ENCODE measurements at regions not wholly inside any gene's neighbourhood (a gene's known extent, or its start where the extent isn't known, plus 50 kb on each side); places are given as distances from the start of the nearest gene placed in this dataset.

DNA sequence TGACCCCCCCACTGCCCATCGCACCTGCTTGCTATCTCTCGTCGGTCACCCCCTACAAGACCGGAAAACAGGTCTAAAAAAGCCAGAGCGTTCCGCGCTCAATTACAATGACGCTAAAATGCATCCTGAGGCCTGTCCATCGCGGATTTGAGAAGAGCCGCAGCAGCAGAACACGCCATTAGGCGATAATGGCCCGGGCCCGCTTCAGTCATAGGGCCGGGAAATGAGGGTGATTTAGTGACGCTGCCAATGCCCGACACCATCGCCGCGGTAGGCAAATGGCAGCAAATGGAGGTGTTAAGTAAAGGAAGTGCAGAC lies 64.1 kb upstream of the SSX2IP start:
- CTCF ChIA-PET (ENCODE audit: partially characterized antibody) = interaction anchor here (0.6 to 4.0 kb wide), 33 partner anchors 8 to 853 kb away, joined by 3 to 35 read pairs (median 7); partner anchors contain the start of gene PRKACB
- Mint-ChIP-seq H3K9me3 (no peaks in the 10 kb centered on the region), H3K4me3 (no peak overlapping the region), H3K36me3 (no peaks in the 10 kb centered on the region), H3K4me1 (peaks cover 5 to 14% (median 6%) of the 10 kb centered on the region in 4 donors), H3K27me3 (peaks cover 15 to 23% of the 10 kb centered on the region in 2 donors), H3K27ac (no peak overlapping the region)
- Histone ChIP-seq H3K4me3 (ENCODE audit: low read length in 2 of 2) (no peak overlapping the region), H3K4me1 (ENCODE audit: insufficient read depth, low read length) (no peaks in the 10 kb centered on the region), H3K27me3 (ENCODE audit: insufficient read depth, low read length) (no peaks in the 10 kb centered on the region), H3K27ac (ENCODE audit: low read depth, low read length) (no peak overlapping the region), H3K36me3 (ENCODE audit: insufficient read depth, low read length) (no peaks in the 10 kb centered on the region), H3K9me3 (ENCODE audit: control insufficient read depth in 1 of 2, low read length in 2 of 2) (no peaks in the 10 kb centered on the region)
- POLR2A ChIA-PET (ENCODE audit: partially characterized antibody) = interaction anchor here (1.5 kb wide), 1 partner anchor 312 kb away, joined by 7 read pairs; no protein-coding TSS in a partner anchor
- DNase-seq = no peak
- intact Hi-C loops (cut with micrococcal nuclease) = loop anchor here (5.0 kb wide), 1 partner anchor 183 kb away; no protein-coding TSS in a partner anchor

DNA sequence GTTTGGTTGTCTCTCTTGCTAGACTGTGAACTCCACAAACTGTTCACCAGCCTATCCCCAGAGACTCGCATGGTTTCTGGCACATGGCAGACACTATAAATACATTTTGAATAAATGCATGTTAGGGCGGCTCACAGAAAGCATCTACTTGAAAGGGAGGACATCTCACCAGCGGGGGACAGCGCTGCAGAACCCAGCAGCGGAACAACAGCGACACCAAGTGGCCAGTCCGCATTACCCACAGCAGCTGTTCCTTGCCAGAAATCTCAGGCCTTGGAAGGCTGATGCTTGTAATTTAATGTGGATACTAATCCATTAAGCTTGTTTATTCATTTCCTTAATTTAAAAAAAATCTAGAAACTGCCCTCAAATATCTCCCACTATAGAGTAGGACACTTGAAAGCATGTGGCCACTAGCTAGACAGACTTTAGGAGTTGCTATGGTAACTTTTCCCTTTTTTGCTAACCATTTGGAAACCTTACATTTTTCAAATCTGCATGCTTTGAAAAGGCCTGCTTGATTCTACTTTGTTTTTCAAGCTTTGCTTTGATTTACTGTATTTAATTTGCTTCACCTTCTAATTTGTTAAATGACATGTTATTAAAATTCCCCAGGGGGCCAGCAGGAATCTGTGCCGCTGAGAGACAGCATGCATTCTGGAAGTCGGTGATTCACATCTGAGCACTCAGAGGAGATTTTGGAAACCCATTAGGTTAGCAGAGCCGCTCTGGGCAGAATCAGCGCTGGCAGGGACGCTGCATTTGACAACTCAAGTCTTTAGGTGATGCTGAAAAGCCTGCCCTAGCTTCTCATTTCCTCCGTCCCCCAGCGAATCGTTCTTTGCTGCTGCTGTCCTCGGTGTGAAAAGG lies 63.5 kb upstream of the SSX2IP start:
- no peaks in the 10 kb centered on the region for H3K36me3 ChIP-seq (ENCODE audit: insufficient read depth, low read length)
- POLR2A ChIA-PET (ENCODE audit: partially characterized antibody) = interaction anchor here (1.5 kb wide), 1 partner anchor 311 kb away, joined by 7 read pairs; no protein-coding TSS in a partner anchor
- peaks cover 0 to 8% (median 4%) of the 10 kb centered on the region in 4 donors for H3K4me1 Mint-ChIP-seq
- H3K27me3 Mint-ChIP-seq = peaks cover 12 to 26% of the 10 kb centered on the region in 2 donors
- CTCF ChIA-PET (ENCODE audit: partially characterized antibody) = interaction anchor here (0.6 to 4.0 kb wide), 55 partner anchors 9 to 852 kb away, joined by 3 to 35 read pairs (median 4); partner anchors contain the start of gene PRKACB
- no peaks in the 10 kb centered on the region for H3K4me1 ChIP-seq (ENCODE audit: insufficient read depth, low read length)
- H3K27ac ChIP-seq (ENCODE audit: low read depth, low read length) = no peak overlapping the region
- no peaks in the 10 kb centered on the region for H3K9me3 Mint-ChIP-seq
- H3K36me3 Mint-ChIP-seq = no peaks in the 10 kb centered on the region
- no peaks in the 10 kb centered on the region for H3K27me3 ChIP-seq (ENCODE audit: insufficient read depth, low read length)
- H3K27ac Mint-ChIP-seq = peak overlapping the region in 1 of 7 donors; percentile 77
- no peaks in the 10 kb centered on the region for H3K9me3 ChIP-seq (ENCODE audit: control insufficient read depth in 1 of 2, low read length in 2 of 2)
- peak; percentile 61 to 70 (median 65) for DNase-seq
- intact Hi-C loops (cut with micrococcal nuclease) = loop anchor here (1.0 to 5.0 kb wide), 7 partner anchors 85 to 848 kb away; no protein-coding TSS in a partner anchor
- no peak overlapping the region for H3K4me3 ChIP-seq (ENCODE audit: low read length in 2 of 2)
- peak overlapping the region in 2 of 8 donors; percentile 0 to 17 for H3K4me3 Mint-ChIP-seq

- Mint-ChIP-seq H3K27me3 (peaks cover 8 to 27% of the 10 kb centered on the region in 2 donors), H3K4me1 (peaks cover 0 to 4% (median 3%) of the 10 kb centered on the region in 4 donors), H3K36me3 (no peaks in the 10 kb centered on the region), H3K9me3 (no peaks in the 10 kb centered on the region), H3K27ac (no peak overlapping the region), H3K4me3 (no peak overlapping the region)
- POLR2A ChIA-PET (ENCODE audit: partially characterized antibody) = no interaction called here
- intact Hi-C loops (cut with micrococcal nuclease) = loop anchor here (5.0 kb wide), 1 partner anchor 187 kb away; no protein-coding TSS in a partner anchor
- DNase-seq = no peak
- CTCF ChIA-PET (ENCODE audit: partially characterized antibody) = interaction anchor here (1.2 to 2.6 kb wide), 7 partner anchors 9 to 609 kb away, joined by 3 to 12 read pairs (median 5); no protein-coding TSS in a partner anchor
- no peaks in the 10 kb centered on the region for H3K27me3 ChIP-seq (ENCODE audit: insufficient read depth, low read length)
- H3K27ac ChIP-seq (ENCODE audit: low read depth, low read length) = no peak overlapping the region
- no peaks in the 10 kb centered on the region for H3K9me3 ChIP-seq (ENCODE audit: control insufficient read depth in 1 of 2, low read length in 2 of 2)
- no peak overlapping the region for H3K4me3 ChIP-seq (ENCODE audit: low read length in 2 of 2)
- H3K36me3 ChIP-seq (ENCODE audit: insufficient read depth, low read length) = no peaks in the 10 kb centered on the region
- no peaks in the 10 kb centered on the region for H3K4me1 ChIP-seq (ENCODE audit: insufficient read depth, low read length)
These were observed 60.0 kb upstream of the SSX2IP start for GRCh38 chr1:84750110-84750730.

- no peak overlapping the region for H3K27ac ChIP-seq (ENCODE audit: low read depth, low read length)
- Mint-ChIP-seq H3K9me3 (no peaks in the 10 kb centered on the region), H3K27me3 (peaks cover 8 to 27% of the 10 kb centered on the region in 2 donors), H3K36me3 (no peaks in the 10 kb centered on the region), H3K4me3 (no peak overlapping the region), H3K4me1 (peaks cover 0 to 4% (median 4%) of the 10 kb centered on the region in 4 donors), H3K27ac (peak overlapping the region in 1 of 7 donors; percentile 65)
- H3K9me3 ChIP-seq (ENCODE audit: control insufficient read depth in 1 of 2, low read length in 2 of 2) = no peaks in the 10 kb centered on the region
- ChIA-PET CTCF (ENCODE audit: partially characterized antibody) (interaction anchor here (0.6 to 2.6 kb wide), 5 partner anchors 9 to 840 kb away, joined by 3 to 7 read pairs (median 5); no protein-coding TSS in a partner anchor), POLR2A (ENCODE audit: partially characterized antibody) (no interaction called here)
- no peak for DNase-seq
- H3K27me3 ChIP-seq (ENCODE audit: insufficient read depth, low read length) = no peaks in the 10 kb centered on the region
- H3K4me1 ChIP-seq (ENCODE audit: insufficient read depth, low read length) = no peaks in the 10 kb centered on the region
- no peak overlapping the region for H3K4me3 ChIP-seq (ENCODE audit: low read length in 2 of 2)
- H3K36me3 ChIP-seq (ENCODE audit: insufficient read depth, low read length) = no peaks in the 10 kb centered on the region
- intact Hi-C loops (cut with micrococcal nuclease) = no loop called here
These were observed 59.2 kb upstream of the SSX2IP start for GRCh38 chr1:84749427-84749826.

GRCh38 chr1:84748364-84748763 lies 58.1 kb upstream of the SSX2IP start:
- H3K27me3 Mint-ChIP-seq = peaks cover 7 to 25% of the 10 kb centered on the region in 2 donors
- Histone ChIP-seq H3K9me3 (ENCODE audit: control insufficient read depth in 1 of 2, low read length in 2 of 2) (no peaks in the 10 kb centered on the region), H3K4me1 (ENCODE audit: insufficient read depth, low read length) (no peaks in the 10 kb centered on the region), H3K4me3 (ENCODE audit: low read length in 2 of 2) (no peak overlapping the region), H3K27me3 (ENCODE audit: insufficient read depth, low read length) (no peaks in the 10 kb centered on the region), H3K36me3 (ENCODE audit: insufficient read depth, low read length) (no peaks in the 10 kb centered on the region), H3K27ac (ENCODE audit: low read depth, low read length) (no peak overlapping the region)
- no peaks in the 10 kb centered on the region for H3K9me3 Mint-ChIP-seq
- POLR2A ChIA-PET (ENCODE audit: partially characterized antibody) = no interaction called here
- no peak for DNase-seq
- no peaks in the 10 kb centered on the region for H3K36me3 Mint-ChIP-seq
- CTCF ChIA-PET (ENCODE audit: partially characterized antibody) = interaction anchor here (1.8 kb wide), 1 partner anchor 80 kb away, joined by 5 read pairs; no protein-coding TSS in a partner anchor
- H3K4me3 Mint-ChIP-seq = no peak overlapping the region
- intact Hi-C loops (cut with micrococcal nuclease) = no loop called here
- peaks cover 0 to 3% (median 2%) of the 10 kb centered on the region in 4 donors for H3K4me1 Mint-ChIP-seq
- no peak overlapping the region for H3K27ac Mint-ChIP-seq

DNA sequence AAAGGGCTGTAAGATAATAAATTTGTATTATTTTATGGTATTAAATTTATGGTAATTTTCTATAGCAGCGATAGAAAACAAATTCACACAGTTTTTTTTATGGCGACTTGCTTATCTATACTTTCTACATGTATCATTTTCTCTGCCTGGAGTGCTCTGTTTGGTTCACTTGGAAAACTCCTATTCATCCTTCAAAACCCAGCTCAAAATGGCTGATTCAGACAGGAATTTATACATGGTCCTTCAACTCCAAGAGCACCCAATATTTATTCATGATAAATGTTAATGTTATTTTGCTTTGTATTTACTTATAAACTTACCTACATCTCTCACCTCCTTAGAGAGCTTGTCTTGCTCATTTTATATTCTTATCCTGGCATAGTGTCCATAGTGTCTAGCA lies 55.6 kb upstream of the SSX2IP start:
- intact Hi-C loops (cut with micrococcal nuclease) = no loop called here
- CTCF ChIA-PET (ENCODE audit: partially characterized antibody) = interaction anchor here (0.9 to 7.3 kb wide), 2 partner anchors 8 to 304 kb away, joined by 3 to 35 read pairs; no protein-coding TSS in a partner anchor
- no peak overlapping the region for H3K27ac Mint-ChIP-seq
- H3K4me1 ChIP-seq (ENCODE audit: insufficient read depth, low read length) = no peaks in the 10 kb centered on the region
- H3K27me3 Mint-ChIP-seq = peaks cover 2 to 13% of the 10 kb centered on the region in 2 donors
- H3K36me3 Mint-ChIP-seq = no peaks in the 10 kb centered on the region
- H3K4me3 ChIP-seq (ENCODE audit: low read length in 2 of 2) = no peak overlapping the region
- peaks cover 0 to 2% (median 0%) of the 10 kb centered on the region in 4 donors for H3K4me1 Mint-ChIP-seq
- no peaks in the 10 kb centered on the region for H3K36me3 ChIP-seq (ENCODE audit: insufficient read depth, low read length)
- POLR2A ChIA-PET (ENCODE audit: partially characterized antibody) = no interaction called here
- DNase-seq = no peak
- no peak overlapping the region for H3K4me3 Mint-ChIP-seq
- H3K27me3 ChIP-seq (ENCODE audit: insufficient read depth, low read length) = no peaks in the 10 kb centered on the region
- H3K9me3 ChIP-seq (ENCODE audit: control insufficient read depth in 1 of 2, low read length in 2 of 2) = no peaks in the 10 kb centered on the region
- H3K9me3 Mint-ChIP-seq = peaks cover 0 to 2% (median 0%) of the 10 kb centered on the region in 8 donors
- H3K27ac ChIP-seq (ENCODE audit: low read depth, low read length) = no peak overlapping the region

DNA sequence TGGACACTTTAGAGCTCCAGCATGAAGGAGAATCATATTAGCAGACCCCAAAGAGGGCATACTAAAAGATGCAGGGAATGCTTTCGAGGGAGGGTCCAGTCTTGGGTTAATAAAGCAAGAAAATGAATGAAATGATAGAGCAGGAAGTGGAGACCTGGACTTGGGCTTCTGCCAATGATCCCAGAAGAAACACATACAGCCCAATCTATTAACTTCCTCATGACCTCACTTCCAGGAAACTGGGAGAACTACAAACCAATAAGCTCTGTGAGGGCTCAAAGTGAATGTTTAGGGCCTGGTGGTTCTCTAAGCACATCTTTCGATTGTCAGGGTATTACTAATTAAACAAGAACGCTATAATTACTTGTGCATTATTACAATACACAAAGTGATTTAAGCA lies 53.6 kb upstream of the SSX2IP start:
- intact Hi-C loops (cut with micrococcal nuclease) = no loop called here
- POLR2A ChIA-PET (ENCODE audit: partially characterized antibody) = no interaction called here
- CTCF ChIA-PET (ENCODE audit: partially characterized antibody) = interaction anchor here (1.4 to 7.3 kb wide), 2 partner anchors 10 to 20 kb away, joined by 3 to 35 read pairs; no protein-coding TSS in a partner anchor

More for the DNA sequence above, 53.6 kb upstream of the SSX2IP start:
- Mint-ChIP-seq H3K27ac (no peak overlapping the region), H3K4me1 (peaks cover 0 to 2% (median 0%) of the 10 kb centered on the region in 4 donors), H3K27me3 (peaks cover 0 to 4% of the 10 kb centered on the region in 2 donors), H3K4me3 (no peak overlapping the region), H3K36me3 (no peaks in the 10 kb centered on the region), H3K9me3 (peaks cover 0 to 2% (median 0%) of the 10 kb centered on the region in 8 donors)
- no peak for DNase-seq
- Histone ChIP-seq H3K4me3 (ENCODE audit: low read length in 2 of 2) (no peak overlapping the region), H3K27me3 (ENCODE audit: insufficient read depth, low read length) (no peaks in the 10 kb centered on the region), H3K36me3 (ENCODE audit: insufficient read depth, low read length) (no peaks in the 10 kb centered on the region), H3K9me3 (ENCODE audit: control insufficient read depth in 1 of 2, low read length in 2 of 2) (no peaks in the 10 kb centered on the region), H3K4me1 (ENCODE audit: insufficient read depth, low read length) (no peaks in the 10 kb centered on the region), H3K27ac (ENCODE audit: low read depth, low read length) (no peak overlapping the region)
